Calu3 (cell line): ENCODE measurements at regions not wholly inside any gene's neighbourhood (a gene's known extent, or its start where the extent isn't known, plus 50 kb on each side); places are given as distances from the start of the nearest gene placed in this dataset.

ENCODE experiments used
- BruUV-seq: library from RNA; stranded (reverse); fragments of 400-500 nt; replicated peaks from 2 replicates; lab custom pipeline; 2021; lab: Mats Ljungman, UMichigan
- CTCF ChIA-PET: fragments of 300-600 bp; sonication (Branson Sonifier 250); formaldehyde crosslinking; loops from one replicate; lab custom pipeline; 2022; ENCODE audit warnings: antibody characterized with exemption; lab: Charles Lee
- DNase-seq: peaks from one replicate; pipeline ENCODE4 v3.0.0; 2022
- H3K27ac Mint-ChIP-seq: one replicate; pipeline ENCODE4 v1.8.0; 2022; ENCODE audit warnings: mixed read lengths; ENCODE audit not compliant: unreplicated experiment
- H3K27me3 Mint-ChIP-seq: one replicate; pipeline ENCODE4 v1.8.0; 2022; ENCODE audit warnings: mixed read lengths; ENCODE audit not compliant: unreplicated experiment
- H3K36me3 Mint-ChIP-seq: one replicate; pipeline ENCODE4 v1.8.0; 2022; ENCODE audit warnings: mild to moderate bottlenecking, moderate library complexity, mixed read lengths; ENCODE audit not compliant: insufficient read depth, unreplicated experiment
- H3K4me1 Mint-ChIP-seq: one replicate; pipeline ENCODE4 v1.8.0; 2022; ENCODE audit warnings: mild to moderate bottlenecking, low read depth, mixed read lengths; ENCODE audit not compliant: unreplicated experiment
- H3K4me3 Mint-ChIP-seq: one replicate; pipeline ENCODE4 v1.8.0; 2022; ENCODE audit warnings: mild to moderate bottlenecking, low read depth, moderate library complexity, mixed read lengths; ENCODE audit not compliant: unreplicated experiment
- H3K9me3 Mint-ChIP-seq: one replicate; pipeline ENCODE4 v1.8.0; 2022; ENCODE audit warnings: low read depth, mixed read lengths; ENCODE audit not compliant: unreplicated experiment
- intact Hi-C: fragments of 100-400 bp; cut with micrococcal nuclease; formaldehyde crosslinking; loops from one replicate; pipeline ENCODE4 v1.10.0; 2022; ENCODE audit not compliant: unreplicated experiment
- TF ChIP-seq, protein P1 (sequence below): fragments of 200-600 bp; IDR thresholded peaks from one replicate; pipeline ENCODE4 v1.8.0; 2022; ENCODE audit warnings: antibody characterized with exemption; ENCODE audit not compliant: unreplicated experiment

DNA sequence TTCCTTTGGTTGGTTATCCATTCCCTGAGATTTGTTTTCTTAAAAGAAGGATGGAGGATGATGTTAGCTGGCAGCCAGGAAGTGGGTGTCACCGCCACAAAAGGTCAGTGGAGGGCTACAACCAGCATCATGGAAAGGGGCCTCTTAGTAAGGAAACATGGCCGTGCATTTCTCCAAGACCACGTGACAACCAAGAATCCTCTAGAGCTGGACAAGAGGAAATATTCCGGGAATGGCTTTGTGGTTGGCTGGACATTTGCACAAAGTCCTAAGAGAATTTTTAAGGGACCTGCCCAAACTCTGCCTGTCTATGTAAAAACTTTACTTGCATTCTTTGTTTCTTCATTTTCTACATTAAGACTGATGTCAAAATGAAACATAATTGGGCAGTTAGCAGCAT lies 399.9 kb upstream of the MARCKS start:
- CTCF ChIA-PET, result no interaction called here
- intact Hi-C loops, result no loop called here
- no peaks in the 10 kb centered on the region for H3K36me3 Mint-ChIP-seq
- H3K9me3 Mint-ChIP-seq, result no peaks in the 10 kb centered on the region
- BruUV-seq, result no TSS peak
- no peak overlapping the region for H3K27ac Mint-ChIP-seq
- no peak for DNase-seq
- no peaks in the 10 kb centered on the region for H3K4me1 Mint-ChIP-seq
- TF ChIP-seq, protein P1, sequence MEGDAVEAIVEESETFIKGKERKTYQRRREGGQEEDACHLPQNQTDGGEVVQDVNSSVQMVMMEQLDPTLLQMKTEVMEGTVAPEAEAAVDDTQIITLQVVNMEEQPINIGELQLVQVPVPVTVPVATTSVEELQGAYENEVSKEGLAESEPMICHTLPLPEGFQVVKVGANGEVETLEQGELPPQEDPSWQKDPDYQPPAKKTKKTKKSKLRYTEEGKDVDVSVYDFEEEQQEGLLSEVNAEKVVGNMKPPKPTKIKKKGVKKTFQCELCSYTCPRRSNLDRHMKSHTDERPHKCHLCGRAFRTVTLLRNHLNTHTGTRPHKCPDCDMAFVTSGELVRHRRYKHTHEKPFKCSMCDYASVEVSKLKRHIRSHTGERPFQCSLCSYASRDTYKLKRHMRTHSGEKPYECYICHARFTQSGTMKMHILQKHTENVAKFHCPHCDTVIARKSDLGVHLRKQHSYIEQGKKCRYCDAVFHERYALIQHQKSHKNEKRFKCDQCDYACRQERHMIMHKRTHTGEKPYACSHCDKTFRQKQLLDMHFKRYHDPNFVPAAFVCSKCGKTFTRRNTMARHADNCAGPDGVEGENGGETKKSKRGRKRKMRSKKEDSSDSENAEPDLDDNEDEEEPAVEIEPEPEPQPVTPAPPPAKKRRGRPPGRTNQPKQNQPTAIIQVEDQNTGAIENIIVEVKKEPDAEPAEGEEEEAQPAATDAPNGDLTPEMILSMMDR, result no peak
- H3K4me3 Mint-ChIP-seq, result no peak overlapping the region
- no peaks in the 10 kb centered on the region for H3K27me3 Mint-ChIP-seq

- TF ChIP-seq, protein P1, result no peak
- no peaks in the 10 kb centered on the region for H3K9me3 Mint-ChIP-seq
- H3K27me3 Mint-ChIP-seq, result no peaks in the 10 kb centered on the region
- H3K36me3 Mint-ChIP-seq, result no peaks in the 10 kb centered on the region
- no peak for DNase-seq
- BruUV-seq, result no TSS peak
- no peaks in the 10 kb centered on the region for H3K4me1 Mint-ChIP-seq
- intact Hi-C loops, result no loop called here
- CTCF ChIA-PET, result no interaction called here
- no peak overlapping the region for H3K27ac Mint-ChIP-seq
- H3K4me3 Mint-ChIP-seq, result no peak overlapping the region
Measured at GRCh38 chr6:113457751-113458150, 399.4 kb upstream of the MARCKS start.

DNA sequence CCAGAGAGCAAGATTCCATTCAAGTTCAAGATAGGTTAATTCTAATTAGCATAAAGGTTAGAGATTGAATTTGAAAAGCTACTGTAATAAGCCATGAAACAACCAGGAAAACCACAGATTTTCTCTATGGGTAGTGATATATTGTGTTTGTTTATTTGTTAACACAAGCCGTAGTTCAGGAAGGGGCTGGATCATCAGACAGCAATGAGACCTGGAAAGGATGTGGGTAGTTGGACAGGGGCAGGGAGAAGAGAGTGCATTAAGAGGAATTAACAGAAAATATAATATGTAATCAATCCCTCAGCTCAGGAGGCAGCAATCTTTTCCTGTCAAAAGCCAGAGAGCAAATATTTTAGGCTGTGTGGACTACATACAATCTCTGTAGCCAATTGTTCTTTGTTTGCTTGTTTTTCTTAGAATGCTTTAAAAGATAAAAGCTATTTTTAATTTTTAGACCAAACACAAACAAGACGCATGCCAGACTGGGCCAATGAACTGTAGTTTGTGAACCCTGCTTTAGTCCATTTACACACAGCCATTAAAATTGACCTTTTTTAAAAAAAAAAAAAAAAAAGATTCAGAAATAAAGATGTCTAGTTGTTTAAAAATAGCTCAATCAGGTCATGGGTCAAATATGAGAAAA lies 398.7 kb upstream of the MARCKS start:
- DNase-seq, result no peak
- CTCF ChIA-PET, result interaction anchor here (0.6 to 0.7 kb wide), 2 partner anchors 12 to 362 kb away, joined by 3 read pairs; no protein-coding TSS in a partner anchor

GRCh38 chr6:113461153-113461932 lies 395.8 kb upstream of the MARCKS start:
- Mint-ChIP-seq H3K4me1 (peaks cover 23% of the 10 kb centered on the region), H3K36me3 (peaks cover 6% of the 10 kb centered on the region), H3K27ac (no peak overlapping the region), H3K9me3 (no peaks in the 10 kb centered on the region), H3K4me3 (no peak overlapping the region), H3K27me3 (no peaks in the 10 kb centered on the region)
- BruUV-seq, result no TSS peak
- intact Hi-C loops, result no loop called here
- TF ChIP-seq, protein P1, result no peak
- no peak for DNase-seq
- CTCF ChIA-PET, result interaction anchor here (0.6 to 1.0 kb wide), 3 partner anchors 97 to 398 kb away, joined by 3 to 8 read pairs (median 4); no protein-coding TSS in a partner anchor

More for the DNA sequence above, 398.7 kb upstream of the MARCKS start:
- Mint-ChIP-seq H3K4me1 (no peaks in the 10 kb centered on the region), H3K36me3 (no peaks in the 10 kb centered on the region), H3K27me3 (no peaks in the 10 kb centered on the region), H3K9me3 (no peaks in the 10 kb centered on the region), H3K27ac (no peak overlapping the region), H3K4me3 (no peak overlapping the region)
- intact Hi-C loops, result no loop called here
- TF ChIP-seq, protein P1, result no peak
- no TSS peak for BruUV-seq
